ENCODE measurements at regions not wholly inside any gene's neighbourhood (a gene's known extent, or its start where the extent isn't known, plus 50 kb on each side); places are given as distances from the start of the nearest gene placed in this dataset.
A peak's percentile ranks its signal among the peaks of the same experiment; 100 is the strongest.

GRCh38 chr12:107474099-107474498 lies 211.5 kb upstream of the PWP1 start:
- no peak for DNase-seq (ENCODE audit: low read depth)

- no peak for DNase-seq (ENCODE audit: low read depth)
Observed at GRCh38 chr12:107474639-107475539, 210.7 kb upstream of the PWP1 start.

- DNase-seq (ENCODE audit: low read depth): no peak
Observed at GRCh38 chr12:107475900-107476299, 209.7 kb upstream of the PWP1 start.

GRCh38 chr12:107477018-107477417 lies 208.6 kb upstream of the PWP1 start:
- no peak for DNase-seq (ENCODE audit: low read depth)

GRCh38 chr12:107477947-107478610 lies 207.5 kb upstream of the PWP1 start:
- DNase-seq (ENCODE audit: low read depth): no peak

- no peak for DNase-seq (ENCODE audit: low read depth)
Observed at GRCh38 chr12:107478881-107479280, 206.7 kb upstream of the PWP1 start.

GRCh38 chr12:107480836-107481608 lies 204.6 kb upstream of the PWP1 start:
- DNase-seq (ENCODE audit: low read depth): no peak

- no peak for DNase-seq (ENCODE audit: low read depth)
Observed at GRCh38 chr12:107484230-107484629, 201.4 kb upstream of the PWP1 start.

- no peak for DNase-seq (ENCODE audit: low read depth)
Observed at GRCh38 chr12:107484941-107485340, 200.7 kb upstream of the PWP1 start.

- no peak for DNase-seq (ENCODE audit: low read depth)
Observed at GRCh38 chr12:107485731-107486130, 199.9 kb upstream of the PWP1 start.

- no peak for DNase-seq (ENCODE audit: low read depth)
Observed at GRCh38 chr12:107486140-107486892, 199.3 kb upstream of the PWP1 start.

- DNase-seq (ENCODE audit: low read depth): no peak
Observed at GRCh38 chr12:107487011-107487680, 198.5 kb upstream of the PWP1 start.

- DNase-seq (ENCODE audit: low read depth): peak; percentile 13
Observed at GRCh38 chr12:107488666-107489065, 196.9 kb upstream of the PWP1 start.

- DNase-seq (ENCODE audit: low read depth): no peak
Observed at GRCh38 chr12:107490010-107490409, 195.6 kb upstream of the PWP1 start.

GRCh38 chr12:107491856-107492255 lies 193.7 kb upstream of the PWP1 start:
- DNase-seq (ENCODE audit: low read depth): no peak

- DNase-seq (ENCODE audit: low read depth): no peak
Observed at GRCh38 chr12:107492393-107493134, 193.0 kb upstream of the PWP1 start.

GRCh38 chr12:107493135-107493494 lies 192.5 kb upstream of the PWP1 start:
- no peak for DNase-seq (ENCODE audit: low read depth)

GRCh38 chr12:107493666-107494065 lies 191.9 kb upstream of the PWP1 start:
- no peak for DNase-seq (ENCODE audit: low read depth)

- no peak for DNase-seq (ENCODE audit: low read depth)
Observed at GRCh38 chr12:107494331-107494730, 191.3 kb upstream of the PWP1 start.

GRCh38 chr12:107495604-107496003 lies 190.0 kb upstream of the PWP1 start:
- DNase-seq (ENCODE audit: low read depth): no peak

GRCh38 chr12:107497231-107497630 lies 188.4 kb upstream of the PWP1 start:
- no peak for DNase-seq (ENCODE audit: low read depth)

Data from GM04503 (cell line).